GM23248 (cell line): ENCODE measurements at regions not wholly inside any gene's neighbourhood (a gene's known extent, or its start where the extent isn't known, plus 50 kb on each side); places are given as distances from the start of the nearest gene placed in this dataset.

Experiments
- DNase-seq: peaks from one replicate; pipeline ENCODE4 v3.0.0-alpha.2; 2015
- H2AFZ ChIP-seq: fragments of 200-600 bp; sonication (generic); 2 replicates; pipeline ENCODE4 v1.6.1; 2016; ENCODE audit warnings: antibody characterized with exemption
- H3F3A ChIP-seq: fragments of 200-600 bp; sonication (generic); 2 replicates; pipeline ENCODE4 v1.6.1; 2016; ENCODE audit warnings: mild to moderate bottlenecking, antibody characterized with exemption, mixed run types; ENCODE audit not compliant: insufficient read depth
- H3K27ac ChIP-seq: fragments of 200-600 bp; sonication (generic); 2 replicates; pipeline ENCODE4 v1.5.1; 2016; ENCODE audit warnings: mild to moderate bottlenecking
- H3K27me3 ChIP-seq: fragments of 200-600 bp; sonication (generic); replicated peaks from 2 replicates; pipeline ENCODE4 v1.6.1; 2016; ENCODE audit warnings: mild to moderate bottlenecking; ENCODE audit not compliant: insufficient read depth
- H3K36me3 ChIP-seq: fragments of 200-600 bp; sonication (generic); 2 replicates; pipeline ENCODE4 v1.6.1; 2016; ENCODE audit warnings: low read depth, mild to moderate bottlenecking
- H3K4me1 ChIP-seq: fragments of 200-600 bp; sonication (generic); 2 replicates; pipeline ENCODE4 v1.6.1; 2016; ENCODE audit warnings: mild to moderate bottlenecking; ENCODE audit not compliant: insufficient read depth
- H3K4me2 ChIP-seq: fragments of 200-600 bp; sonication (generic); one replicate; pipeline ENCODE4 v1.6.1; 2016; ENCODE audit warnings: mild to moderate bottlenecking; ENCODE audit not compliant: unreplicated experiment
- H3K4me3 ChIP-seq: fragments of 200-600 bp; sonication (generic); 2 replicates; pipeline ENCODE4 v1.5.1; 2016; ENCODE audit warnings: mild to moderate bottlenecking
- H3K79me2 ChIP-seq: fragments of 200-600 bp; sonication (generic); 2 replicates; pipeline ENCODE4 v1.6.1; 2016; ENCODE audit warnings: mild to moderate bottlenecking; ENCODE audit not compliant: insufficient read depth
- H3K9ac ChIP-seq: fragments of 200-600 bp; sonication (generic); 2 replicates; pipeline ENCODE4 v1.6.1; 2016; ENCODE audit warnings: mild to moderate bottlenecking
- H3K9me2 ChIP-seq: fragments of 200-600 bp; sonication (generic); 2 replicates; pipeline ENCODE4 v1.6.1; 2016; ENCODE audit warnings: mixed run types, mild to moderate bottlenecking, moderate library complexity; ENCODE audit not compliant: insufficient read depth
- H3K9me3 ChIP-seq: fragments of 200-600 bp; sonication (generic); one replicate; pipeline ENCODE4 v1.6.1; 2017; ENCODE audit warnings: low read depth
- H4K20me1 ChIP-seq: fragments of 200-600 bp; sonication (generic); 2 replicates; pipeline ENCODE4 v1.6.0; 2016; ENCODE audit not compliant: insufficient read depth
- EZH2 ChIP-seq: fragments of 200-600 bp; sonication (generic); IDR thresholded peaks from 2 replicates; pipeline ENCODE4 v1.6.1; 2018; ENCODE audit warnings: antibody characterized with exemption, mild to moderate bottlenecking; ENCODE audit not compliant: insufficient read depth, poor library complexity, severe bottlenecking
- EZH2phosphoT487 ChIP-seq: fragments of 200-600 bp; sonication (generic); IDR thresholded peaks from 2 replicates; pipeline ENCODE4 v1.6.1; 2018; ENCODE audit warnings: antibody characterized with exemption, moderate library complexity, mild to moderate bottlenecking, low read depth; ENCODE audit not compliant: insufficient read depth
- WGBS, 2 experiments: methylation state at CpG; one replicate each; pipeline ENCODE4 v1.1.6; 2015 to 2017; ENCODE audit warnings: low lambda C conversion rate in 2 of 2, low coverage in 1 of 2; ENCODE audit errors: missing lambda C conversion rate in 2 of 2; 5-methylcytosine and 5-hydroxymethylcytosine counted together
- in situ Hi-C: fragments of 300-500 bp; cut with MboI; formaldehyde crosslinking; loops from 2 replicates; pipeline ENCODE4 v1.15.0; 2020

GRCh38 chr14:94992046-94992445 lies 165.3 kb downstream of the DICER1 start:
- Histone ChIP-seq H3K4me2 (no peak overlapping the region), H3F3A (no peaks in the 10 kb centered on the region), H3K9ac (no peak overlapping the region), H3K4me3 (no peak overlapping the region), H4K20me1 (no peaks in the 10 kb centered on the region), H3K4me1 (no peaks in the 10 kb centered on the region), H3K27me3 (no peaks in the 10 kb centered on the region), H2AFZ (no peak overlapping the region), H3K9me2 (no peaks in the 10 kb centered on the region), H3K36me3 (no peaks in the 10 kb centered on the region), H3K9me3 (no peaks in the 10 kb centered on the region), H3K27ac (no peak overlapping the region), H3K79me2 (no peaks in the 10 kb centered on the region)
- in situ Hi-C loops: no loop called here
- peak; percentile 39 for DNase-seq
- no peak for TF ChIP-seq EZH2phosphoT487
- TF ChIP-seq EZH2: no peak

- no peak for DNase-seq
- in situ Hi-C loops: no loop called here
- Histone ChIP-seq H3K36me3 (no peaks in the 10 kb centered on the region), H4K20me1 (no peaks in the 10 kb centered on the region), H2AFZ (no peak overlapping the region), H3K9me2 (no peaks in the 10 kb centered on the region), H3K9me3 (no peaks in the 10 kb centered on the region), H3K79me2 (no peaks in the 10 kb centered on the region), H3K4me1 (no peaks in the 10 kb centered on the region), H3K9ac (no peak overlapping the region), H3K27ac (no peak overlapping the region), H3K27me3 (no peaks in the 10 kb centered on the region), H3K4me2 (no peak overlapping the region), H3F3A (no peaks in the 10 kb centered on the region), H3K4me3 (no peak overlapping the region)
- WGBS, 2 experiments: 30% methylated on average over 3 of the region's 3 CpGs
- no peak for TF ChIP-seq EZH2
- no peak for TF ChIP-seq EZH2phosphoT487
These were observed 167.4 kb downstream of the DICER1 start for GRCh38 chr14:94989946-94990345.

GRCh38 chr14:94989417-94989816 lies 167.9 kb downstream of the DICER1 start:
- WGBS, 2 experiments: 30 to 31% methylated on average over 4 of the region's 4 CpGs
- Histone ChIP-seq H3K79me2 (no peaks in the 10 kb centered on the region), H3K27ac (no peak overlapping the region), H3K9ac (no peak overlapping the region), H3K9me2 (no peaks in the 10 kb centered on the region), H2AFZ (no peak overlapping the region), H3K27me3 (no peaks in the 10 kb centered on the region), H3F3A (no peaks in the 10 kb centered on the region), H3K36me3 (no peaks in the 10 kb centered on the region), H3K4me3 (no peak overlapping the region), H3K4me1 (no peaks in the 10 kb centered on the region), H4K20me1 (no peaks in the 10 kb centered on the region), H3K4me2 (no peak overlapping the region), H3K9me3 (no peaks in the 10 kb centered on the region)
- TF ChIP-seq EZH2phosphoT487: no peak
- TF ChIP-seq EZH2: no peak
- in situ Hi-C loops: no loop called here
- DNase-seq: no peak

GRCh38 chr14:94987409-94987808 lies 169.9 kb downstream of the DICER1 start:
- H3K9me2 ChIP-seq: no peaks in the 10 kb centered on the region
- no peaks in the 10 kb centered on the region for H3K79me2 ChIP-seq
- no peak overlapping the region for H3K4me2 ChIP-seq
- no peaks in the 10 kb centered on the region for H3K4me1 ChIP-seq
- H3K27ac ChIP-seq: no peak overlapping the region
- H2AFZ ChIP-seq: no peak overlapping the region
- no peaks in the 10 kb centered on the region for H3K27me3 ChIP-seq
- WGBS, 2 experiments: 58 to 66% methylated on average over 2 of the region's 2 CpGs
- H3K9me3 ChIP-seq: no peaks in the 10 kb centered on the region
- no peak overlapping the region for H3K9ac ChIP-seq
- no peak for TF ChIP-seq EZH2phosphoT487
- TF ChIP-seq EZH2: no peak
- no peaks in the 10 kb centered on the region for H4K20me1 ChIP-seq
- no peaks in the 10 kb centered on the region for H3F3A ChIP-seq
- no peak overlapping the region for H3K4me3 ChIP-seq
- in situ Hi-C loops: no loop called here
- H3K36me3 ChIP-seq: no peaks in the 10 kb centered on the region
- no peak for DNase-seq

- Histone ChIP-seq H3K36me3 (no peaks in the 10 kb centered on the region), H3K4me1 (no peaks in the 10 kb centered on the region), H2AFZ (no peak overlapping the region), H3K9me2 (no peaks in the 10 kb centered on the region), H3K27me3 (no peaks in the 10 kb centered on the region), H3K9me3 (no peaks in the 10 kb centered on the region), H3K27ac (no peak overlapping the region), H4K20me1 (no peaks in the 10 kb centered on the region), H3K9ac (no peak overlapping the region), H3K4me3 (no peak overlapping the region), H3K79me2 (no peaks in the 10 kb centered on the region), H3K4me2 (no peak overlapping the region), H3F3A (no peaks in the 10 kb centered on the region)
- no peak for DNase-seq
- TF ChIP-seq EZH2phosphoT487: no peak
- 43 to 47% methylated on average over 3 of the region's 3 CpGs for WGBS, 2 experiments
- in situ Hi-C loops: no loop called here
These were observed 177.4 kb downstream of the DICER1 start for GRCh38 chr14:94979891-94980290.
